22Rv1 (cell line): ENCODE measurements at regions not wholly inside any gene's neighbourhood (a gene's known extent, or its start where the extent isn't known, plus 50 kb on each side); places are given as distances from the start of the nearest gene placed in this dataset.

Experiments used
- CTCF ChIP-seq: fragments of 450-650 bp; IDR thresholded peaks from 2 replicates; pipeline ENCODE4 v1.5.1; 2017; ENCODE audit warnings: mild to moderate bottlenecking
- ZFX ChIP-seq: fragments of 450-650 bp; IDR thresholded peaks from 2 replicates; pipeline ENCODE4 v1.6.1; 2017; ENCODE audit warnings: antibody characterized with exemption, borderline replicate concordance

GRCh38 chr18:34370704-34371395, 146.1 kb upstream of the NOL4 start:
- TF ChIP-seq CTCF (no peak), ZFX (no peak)
